VCaP (cell line): ENCODE measurements at regions not wholly inside any gene's neighbourhood (a gene's known extent, or its start where the extent isn't known, plus 50 kb on each side); places are given as distances from the start of the nearest gene placed in this dataset.

Source experiments
- H3K27ac ChIP-seq: fragments of 450-650 bp; 2 replicates; pipeline ENCODE4 v1.5.1; 2017
- CTCF ChIP-seq: fragments of 450-650 bp; conservative IDR thresholded peaks from 2 replicates; pipeline ENCODE4 v1.5.1; 2017; ENCODE audit warnings: mild to moderate bottlenecking, moderate library complexity

- H3K27ac ChIP-seq: no peak overlapping the region
- no peak for TF ChIP-seq CTCF
Measured at GRCh38 chr5:2995035-2995434, 243.6 kb upstream of the IRX2 start.

- no peak for TF ChIP-seq CTCF
- no peak overlapping the region for H3K27ac ChIP-seq
Measured at GRCh38 chr5:2993771-2994170, 242.3 kb upstream of the IRX2 start.

GRCh38 chr5:2993301-2993700, 241.8 kb upstream of the IRX2 start:
- no peak overlapping the region for H3K27ac ChIP-seq
- TF ChIP-seq CTCF: no peak

- no peak for TF ChIP-seq CTCF
- no peak overlapping the region for H3K27ac ChIP-seq
Measured at GRCh38 chr5:2992806-2993205, 241.3 kb upstream of the IRX2 start.

GRCh38 chr5:2991884-2992283, 240.4 kb upstream of the IRX2 start:
- no peak for TF ChIP-seq CTCF
- H3K27ac ChIP-seq: peak overlapping the region; percentile 29; the same call in 1 of the 2 replicates

GRCh38 chr5:2989517-2989916, 238.0 kb upstream of the IRX2 start:
- TF ChIP-seq CTCF: no peak
- no peak overlapping the region for H3K27ac ChIP-seq

- no peak for TF ChIP-seq CTCF
- no peak overlapping the region for H3K27ac ChIP-seq
Measured at GRCh38 chr5:2986301-2986700, 234.8 kb upstream of the IRX2 start.

- no peak for TF ChIP-seq CTCF
Measured at GRCh38 chr5:2985718-2986117, 234.2 kb upstream of the IRX2 start.

More at GRCh38 chr5:2985718-2986117, 234.2 kb upstream of the IRX2 start:
- no peak overlapping the region for H3K27ac ChIP-seq
